Renal cortical epithelial cell (primary cell): ENCODE measurements at regions not wholly inside any gene's neighbourhood (a gene's known extent, or its start where the extent isn't known, plus 50 kb on each side); places are given as distances from the start of the nearest gene placed in this dataset.
"Not testable (repeated sequence)": the region's sequence is repeated elsewhere in the genome, so short reads cannot be mapped to it uniquely, and the experiment has no call there.

Experiments
- DNase-seq: peaks from one replicate; pipeline ENCODE4 v3.0.0-alpha.2; 2011; ENCODE audit warnings: low read depth

- no peak for DNase-seq
These were observed 67.6 kb downstream of the HTR1A start for GRCh38 chr5:63894690-63895089.

GRCh38 chr5:63878788-63879187 lies 83.5 kb downstream of the HTR1A start:
- DNase-seq, result no peak

GRCh38 chr5:63877961-63878360 lies 84.3 kb downstream of the HTR1A start:
- no peak for DNase-seq

DNA sequence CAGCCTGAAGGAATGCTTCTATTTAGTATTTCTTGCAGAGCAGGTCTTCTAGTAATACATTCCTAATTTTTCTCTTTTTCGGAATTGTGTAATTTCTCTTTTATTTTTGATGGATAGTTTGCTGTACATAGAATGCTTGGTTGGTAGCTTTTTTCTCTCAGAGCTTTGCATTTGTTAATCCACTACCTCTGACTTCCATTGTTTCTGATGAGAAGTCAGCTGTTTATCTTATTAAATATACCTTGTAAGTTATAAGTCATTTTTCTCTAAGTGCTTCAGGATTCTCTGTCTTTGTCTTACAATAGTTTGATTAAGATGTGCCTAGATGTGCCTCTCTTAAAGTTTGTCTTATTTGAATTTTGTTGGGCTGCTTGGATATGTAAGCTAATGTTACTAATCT lies 101.9 kb downstream of the HTR1A start:
- no peak for DNase-seq

- DNase-seq, result no peak
These were observed 108.2 kb downstream of the HTR1A start for GRCh38 chr5:63854076-63854475.

GRCh38 chr5:63843190-63843589 lies 119.1 kb downstream of the HTR1A start:
- no peak for DNase-seq

DNA sequence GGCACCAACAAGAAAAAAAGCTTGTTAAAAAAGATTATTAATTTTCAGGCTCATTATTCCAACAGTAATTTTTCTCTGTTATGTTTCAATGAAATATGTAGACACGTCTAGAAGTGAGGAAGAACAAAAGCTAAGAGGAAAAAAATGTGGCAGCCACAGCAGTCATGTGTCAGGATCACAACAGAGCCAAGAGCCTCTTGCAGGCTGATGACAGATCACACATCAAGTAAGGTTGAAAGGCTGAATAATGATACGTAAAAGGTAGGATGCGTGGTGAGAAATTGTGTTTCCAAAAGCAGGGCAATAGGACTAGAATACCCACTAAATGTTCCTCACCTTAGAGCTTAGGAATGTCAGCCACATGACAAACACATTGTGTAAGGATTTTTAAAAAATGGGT lies 124.8 kb downstream of the HTR1A start:
- no peak for DNase-seq

GRCh38 chr5:63831381-63831780 lies 130.9 kb downstream of the HTR1A start:
- no peak for DNase-seq

GRCh38 chr5:63825984-63826383 lies 136.3 kb downstream of the HTR1A start:
- DNase-seq, result no peak

DNA sequence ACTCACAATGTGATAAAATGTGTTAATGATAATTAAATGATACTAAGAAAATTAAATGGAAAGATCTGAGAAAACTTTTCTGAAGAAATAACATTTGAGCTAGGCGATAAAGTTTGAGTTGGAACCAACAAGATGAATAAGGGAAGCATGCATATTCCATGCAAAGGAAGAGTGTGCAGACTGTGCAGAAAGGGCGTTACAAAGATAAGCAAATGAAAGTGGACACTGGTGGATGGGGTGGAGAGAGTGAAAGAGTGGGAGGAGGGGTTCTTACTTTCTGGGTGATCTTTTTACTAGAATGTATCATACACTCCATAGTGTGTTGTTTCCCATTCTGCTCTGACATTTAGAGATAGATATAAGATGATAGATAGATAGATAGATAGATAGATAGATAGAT lies 138.7 kb downstream of the HTR1A start:
- no peak for DNase-seq

DNA sequence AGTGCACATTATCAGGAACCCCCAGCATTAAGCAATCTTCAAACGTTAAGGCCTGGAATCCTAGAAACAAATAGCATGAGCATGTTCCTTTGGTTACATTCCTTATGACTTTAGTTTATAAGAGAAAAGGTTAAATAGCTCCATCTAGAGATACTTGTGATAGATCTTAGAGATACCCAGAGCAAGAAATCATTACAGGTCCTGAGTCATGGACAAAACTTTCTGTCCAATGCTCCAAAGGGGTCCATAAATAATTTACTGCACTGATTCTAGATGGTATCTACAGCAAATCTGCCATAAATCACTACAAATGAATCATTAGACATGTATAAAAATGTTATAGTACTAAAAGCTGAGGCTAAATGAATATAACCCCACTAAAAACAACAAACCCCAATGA lies 139.6 kb downstream of the HTR1A start:
- peak; percentile 22 for DNase-seq

DNA sequence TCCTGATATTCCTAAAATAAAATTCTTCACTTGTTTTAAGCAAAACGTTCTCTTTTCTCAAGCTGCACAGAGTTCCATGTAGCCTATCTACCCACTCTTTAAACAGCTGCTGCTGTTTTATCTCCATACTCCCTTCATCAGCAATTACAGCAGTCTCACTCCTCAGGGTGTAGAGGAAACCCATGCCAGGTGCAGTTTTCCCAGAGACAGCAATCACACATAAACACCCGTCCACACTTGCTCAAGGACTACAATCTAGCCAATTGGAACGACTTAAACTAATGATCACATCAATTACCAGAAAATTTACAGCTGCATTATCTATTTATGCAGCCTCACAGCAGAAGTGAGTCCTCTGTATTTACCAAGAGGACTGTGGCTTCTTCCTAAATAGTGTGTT lies 141.7 kb downstream of the HTR1A start:
- DNase-seq, result no peak

GRCh38 chr5:63812693-63813092 lies 149.6 kb downstream of the HTR1A start:
- DNase-seq, result no peak

GRCh38 chr5:63811961-63812360 lies 150.3 kb downstream of the HTR1A start:
- DNase-seq, result no peak

GRCh38 chr5:63811286-63811685 lies 151.0 kb downstream of the HTR1A start:
- DNase-seq, result no peak

- no peak for DNase-seq
These were observed 157.1 kb downstream of the HTR1A start for GRCh38 chr5:63805151-63805550.

GRCh38 chr5:63803165-63803564 lies 159.1 kb downstream of the HTR1A start:
- peak; percentile 1 for DNase-seq

- DNase-seq, result no peak
These were observed 167.3 kb downstream of the HTR1A start for GRCh38 chr5:63794979-63795378.

DNA sequence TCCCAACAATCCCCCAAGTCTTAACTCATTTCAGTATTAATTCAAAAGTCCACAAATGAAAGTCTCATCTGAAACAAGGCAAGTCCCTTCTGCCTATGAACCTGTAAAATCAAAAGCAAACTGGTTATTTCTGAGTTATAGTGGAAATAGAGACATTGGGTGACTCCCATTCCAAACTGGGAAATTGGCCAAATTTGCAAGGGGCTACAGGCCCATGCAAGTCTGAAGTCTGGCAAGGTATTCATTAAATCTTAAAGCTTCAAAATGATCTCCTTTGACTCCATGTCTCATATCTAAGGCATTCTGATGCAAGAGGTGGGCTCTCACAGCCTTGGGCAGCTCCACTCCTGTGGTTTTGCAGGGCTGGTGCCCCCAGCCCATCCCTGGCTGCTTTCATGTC lies 167.9 kb downstream of the HTR1A start:
- no peak for DNase-seq

DNA sequence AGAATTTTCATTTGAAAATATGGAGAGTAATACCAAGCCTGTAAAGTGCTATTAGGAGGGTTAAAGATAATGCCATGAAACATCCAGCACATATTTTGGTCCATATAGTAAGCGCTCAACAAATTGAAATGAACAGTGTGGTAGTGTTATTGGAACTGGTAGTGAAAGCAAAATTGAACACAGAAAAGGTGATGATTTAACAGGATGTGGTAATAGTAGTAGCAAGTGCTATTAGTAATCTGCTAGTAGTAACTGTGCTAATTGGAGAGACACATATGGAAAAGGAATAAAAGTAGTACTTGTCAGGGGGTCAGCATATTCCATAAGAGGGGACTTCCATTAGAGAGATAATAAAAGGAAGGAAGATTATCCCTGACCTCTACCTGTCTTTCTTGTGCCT lies 187.3 kb downstream of the HTR1A start:
- DNase-seq, result no peak

- DNase-seq, result no peak
These were observed 194.0 kb downstream of the HTR1A start for GRCh38 chr5:63768221-63768620.

DNA sequence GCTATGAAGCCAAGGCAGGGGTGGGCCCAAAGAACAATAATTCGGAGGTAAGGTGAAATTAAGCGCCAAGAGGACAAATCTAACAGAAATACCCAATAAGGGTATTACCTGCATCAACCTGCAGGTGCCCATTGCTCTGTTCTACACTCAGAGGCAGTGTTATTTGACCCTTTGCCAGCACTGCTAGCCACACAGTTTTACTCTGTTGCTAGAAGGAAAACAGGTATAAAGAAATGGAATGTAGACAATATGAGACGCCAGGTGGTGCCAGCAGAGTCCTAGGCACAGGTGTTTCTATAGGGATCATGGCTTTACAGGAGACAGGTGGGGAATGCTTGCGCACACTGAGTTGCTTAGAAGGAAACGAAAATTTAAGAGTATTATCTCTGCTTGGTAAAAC lies 201.3 kb downstream of the HTR1A start:
- no peak for DNase-seq

DNA sequence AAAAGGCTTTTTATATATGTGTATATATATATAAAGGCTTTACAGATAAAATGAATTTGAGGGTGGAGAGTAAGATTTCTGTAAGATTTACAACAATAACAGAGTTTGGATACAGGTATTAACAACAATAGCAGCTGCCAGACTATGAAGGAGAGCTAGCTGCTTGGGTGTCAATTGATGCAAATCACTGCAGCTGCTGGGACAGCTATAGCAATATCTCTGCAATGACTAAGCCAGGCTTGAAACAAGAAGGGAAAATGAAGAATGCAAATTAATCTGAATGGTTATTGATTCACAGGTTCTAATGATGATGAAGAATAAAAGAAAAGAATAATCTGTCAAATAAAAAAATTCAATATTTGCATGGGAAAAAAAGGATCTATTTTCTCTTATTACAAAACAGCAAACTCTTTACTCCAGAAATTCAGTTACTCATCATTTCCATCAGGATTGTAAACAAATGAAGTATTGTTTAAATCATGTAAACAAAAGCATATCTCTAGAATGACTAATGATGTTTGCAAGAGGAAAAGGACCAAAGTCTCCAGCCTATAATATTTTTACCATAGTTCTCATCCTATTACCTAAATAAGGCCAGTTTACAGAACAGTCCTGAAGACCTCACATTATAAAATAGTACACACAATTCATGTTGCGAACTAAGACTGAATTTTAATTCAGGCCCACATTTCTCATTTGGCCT lies 219.0 kb downstream of the HTR1A start:
- DNase-seq, result peak; percentile 8

DNA sequence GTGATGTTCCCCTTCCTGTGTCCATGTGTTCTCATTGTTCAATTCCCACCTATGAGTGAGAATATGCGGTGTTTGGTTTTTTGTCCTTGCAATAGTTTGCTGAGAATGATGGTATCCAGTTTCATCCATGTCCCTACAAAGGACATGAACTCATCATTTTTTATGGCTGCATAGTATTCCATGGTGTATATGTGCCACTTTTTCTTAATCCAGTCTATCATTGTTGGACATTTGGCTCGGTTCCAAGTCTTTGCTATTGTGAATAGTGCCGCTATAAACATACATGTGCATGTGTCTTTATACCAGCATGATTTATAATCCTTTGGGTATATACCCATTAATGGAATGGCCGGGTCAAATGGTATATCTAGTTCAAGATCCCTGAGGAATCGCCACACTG lies 229.4 kb downstream of the HTR1A start:
- DNase-seq, result not testable (repeated sequence)
